ENCODE measurements at regions not wholly inside any gene's neighbourhood (a gene's known extent, or its start where the extent isn't known, plus 50 kb on each side); places are given as distances from the start of the nearest gene placed in this dataset.

GRCh38 chr12:24244231-24244630 is 294.8 kb upstream of the SOX5 start:
- Histone ChIP-seq H3K4me1 (ENCODE audit: control insufficient read depth in 1 of 2, insufficient read depth in 1 of 2, low read depth in 1 of 2, low read length in 1 of 2) (peaks cover 17 to 24% of the 10 kb centered on the region in 2 experiments), H3K27ac (no peak overlapping the region), H3K36me3 (no peaks in the 10 kb centered on the region), H3K9me3 (no peaks in the 10 kb centered on the region), H3K27me3 (no peaks in the 10 kb centered on the region), H3K4me3 (ENCODE audit: low read depth in 1 of 2, low read length in 1 of 2) (no peak overlapping the region)
- no peak for TF ChIP-seq CTCF (IDR thresholded peaks at IDR 0.05)

GRCh38 chr12:24240707-24241106 is 291.2 kb upstream of the SOX5 start:
- Histone ChIP-seq H3K4me1 (ENCODE audit: control insufficient read depth in 1 of 2, insufficient read depth in 1 of 2, low read depth in 1 of 2, low read length in 1 of 2) (peaks cover 31 to 39% of the 10 kb centered on the region in 2 experiments), H3K36me3 (no peaks in the 10 kb centered on the region), H3K4me3 (ENCODE audit: low read depth in 1 of 2, low read length in 1 of 2) (no peak overlapping the region), H3K9me3 (no peaks in the 10 kb centered on the region), H3K27ac (peak overlapping the region; percentile 62), H3K27me3 (no peaks in the 10 kb centered on the region)
- TF ChIP-seq CTCF (IDR thresholded peaks at IDR 0.05), result no peak

- no peak overlapping the region for H3K4me3 ChIP-seq (ENCODE audit: low read depth in 1 of 2, low read length in 1 of 2)
- no peaks in the 10 kb centered on the region for H3K27me3 ChIP-seq
- no peaks in the 10 kb centered on the region for H3K36me3 ChIP-seq
- H3K27ac ChIP-seq, result no peak overlapping the region
- H3K9me3 ChIP-seq, result no peaks in the 10 kb centered on the region
- no peak for TF ChIP-seq CTCF (IDR thresholded peaks at IDR 0.05)
- peaks cover 10 to 12% of the 10 kb centered on the region in 2 experiments for H3K4me1 ChIP-seq (ENCODE audit: control insufficient read depth in 1 of 2, insufficient read depth in 1 of 2, low read depth in 1 of 2, low read length in 1 of 2)
Observed at GRCh38 chr12:24233519-24234246, 284.2 kb upstream of the SOX5 start.

- no peak for TF ChIP-seq CTCF (IDR thresholded peaks at IDR 0.05)
Observed at GRCh38 chr12:24232531-24232930, 283.1 kb upstream of the SOX5 start.

GRCh38 chr12:24231298-24231697 is 281.8 kb upstream of the SOX5 start:
- Histone ChIP-seq H3K27ac (no peak overlapping the region), H3K4me3 (ENCODE audit: low read depth in 1 of 2, low read length in 1 of 2) (no peak overlapping the region), H3K36me3 (no peaks in the 10 kb centered on the region), H3K4me1 (ENCODE audit: control insufficient read depth in 1 of 2, insufficient read depth in 1 of 2, low read depth in 1 of 2, low read length in 1 of 2) (peaks cover 18 to 22% of the 10 kb centered on the region in 2 experiments), H3K27me3 (no peaks in the 10 kb centered on the region), H3K9me3 (no peaks in the 10 kb centered on the region)
- TF ChIP-seq CTCF (IDR thresholded peaks at IDR 0.05), result no peak

More at GRCh38 chr12:24232531-24232930, 283.1 kb upstream of the SOX5 start:
- Histone ChIP-seq H3K27me3 (no peaks in the 10 kb centered on the region), H3K9me3 (no peaks in the 10 kb centered on the region), H3K4me3 (ENCODE audit: low read depth in 1 of 2, low read length in 1 of 2) (no peak overlapping the region), H3K27ac (no peak overlapping the region), H3K4me1 (ENCODE audit: control insufficient read depth in 1 of 2, insufficient read depth in 1 of 2, low read depth in 1 of 2, low read length in 1 of 2) (peaks cover 5 to 10% of the 10 kb centered on the region in 2 experiments), H3K36me3 (no peaks in the 10 kb centered on the region)
